Activated T-cell treated with anti-CD3 and anti-CD28 coated beads, Interleukin-2, amount 50 U/mL, for 4 hours (primary cell): ENCODE measurements at regions not wholly inside any gene's neighbourhood (a gene's known extent, or its start where the extent isn't known, plus 50 kb on each side); places are given as distances from the start of the nearest gene placed in this dataset.
"Not testable (repeated sequence)": the region's sequence is repeated elsewhere in the genome, so short reads cannot be mapped to it uniquely, and the experiment has no call there.

Source experiments
- ATAC-seq, 2 donors: fragments of 200-7000 bp; cut with Tn5 transposase; one replicate each; pipeline ENCODE4 v1.10.0; 2021
- DNase-seq: peaks from one replicate; pipeline ENCODE4 v3.0.0-alpha.2; 2020
- H3K27me3 Mint-ChIP-seq: one replicate; pipeline ENCODE4 v1.8.0; 2021; ENCODE audit warnings: low read depth, mixed read lengths
- H3K36me3 Mint-ChIP-seq: one replicate; pipeline ENCODE4 v1.8.0; 2022; ENCODE audit warnings: mixed read lengths; ENCODE audit not compliant: insufficient read depth
- H3K4me1 Mint-ChIP-seq: one replicate; pipeline ENCODE4 v1.8.0; 2021; ENCODE audit warnings: low read depth, mixed read lengths
- H3K4me3 Mint-ChIP-seq: one replicate; pipeline ENCODE4 v1.8.0; 2021; ENCODE audit warnings: mild to moderate bottlenecking, moderate library complexity, mixed read lengths
- H3K9me3 Mint-ChIP-seq: one replicate; pipeline ENCODE4 v1.8.0; 2021; ENCODE audit warnings: mixed read lengths

DNA sequence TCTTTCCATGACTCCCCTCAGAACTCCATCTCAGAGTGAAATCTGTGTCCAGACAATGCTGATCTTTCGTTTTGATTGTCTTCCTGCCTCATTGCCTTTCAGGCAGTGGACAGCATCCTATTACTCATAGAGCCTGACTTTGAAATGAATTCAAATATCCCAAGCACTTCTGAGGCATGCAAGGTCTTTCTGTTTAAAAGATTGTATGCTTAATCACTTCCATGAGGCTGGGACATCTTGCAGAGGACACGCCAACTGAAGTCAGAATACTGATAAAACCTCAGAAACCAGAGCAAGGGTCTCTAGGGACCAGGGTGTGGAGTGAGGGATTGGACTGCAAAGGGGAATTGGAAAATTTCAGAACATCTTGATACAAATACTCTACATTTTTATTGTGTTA, 836.5 kb upstream of the ID2 start:
- Mint-ChIP-seq H3K27me3 (no peaks in the 10 kb centered on the region), H3K4me3 (no peak overlapping the region), H3K9me3 (no peaks in the 10 kb centered on the region), H3K4me1 (peaks cover 19% of the 10 kb centered on the region), H3K36me3 (no peaks in the 10 kb centered on the region)
- no peak for ATAC-seq
- DNase-seq, result no peak

DNA sequence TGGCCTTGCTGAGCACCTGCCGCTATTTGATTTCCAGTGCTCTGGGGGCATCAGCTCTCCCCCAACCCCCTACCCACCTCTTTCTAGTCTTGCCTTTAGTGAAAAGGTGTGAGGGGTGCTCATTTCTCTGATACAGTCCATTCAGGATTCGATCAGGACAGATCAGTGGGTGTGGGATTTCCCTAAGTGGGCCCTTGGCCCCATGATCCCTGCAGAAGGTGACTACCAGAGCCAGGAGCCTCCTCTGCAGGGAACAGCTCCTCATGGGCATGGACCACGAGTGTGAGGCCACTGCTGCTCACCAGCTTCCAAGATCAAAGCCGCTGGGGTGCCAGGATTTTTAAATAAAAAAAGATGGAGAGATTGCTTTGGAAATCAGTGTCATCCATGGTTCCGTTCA, 835.2 kb upstream of the ID2 start:
- Mint-ChIP-seq H3K36me3 (no peaks in the 10 kb centered on the region), H3K27me3 (no peaks in the 10 kb centered on the region), H3K4me3 (no peak overlapping the region), H3K9me3 (no peaks in the 10 kb centered on the region), H3K4me1 (peaks cover 19% of the 10 kb centered on the region)
- DNase-seq (no peak), ATAC-seq (no peak)

DNA sequence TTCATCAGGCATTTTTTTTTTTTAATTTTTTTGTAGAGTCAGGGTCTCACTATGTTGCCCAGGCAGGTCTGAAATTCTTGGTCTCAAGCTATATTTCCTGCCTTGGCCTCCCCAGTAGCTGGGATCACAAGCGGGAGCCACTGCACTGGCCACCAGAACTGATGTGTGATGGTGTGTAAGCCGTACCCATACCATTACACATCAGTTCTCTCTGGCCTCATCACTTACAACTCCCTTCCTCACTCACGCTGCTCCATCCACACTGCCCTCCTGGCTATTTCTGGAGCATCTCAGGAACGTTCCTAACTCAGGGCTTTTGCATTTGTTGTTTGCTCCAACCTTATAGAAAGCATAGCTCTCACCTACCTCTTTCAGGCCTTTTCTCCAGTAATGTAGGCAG, 834.5 kb upstream of the ID2 start:
- H3K36me3 Mint-ChIP-seq, result no peaks in the 10 kb centered on the region
- ATAC-seq (no peak), DNase-seq (no peak)
- peaks cover 17% of the 10 kb centered on the region for H3K4me1 Mint-ChIP-seq
- H3K9me3 Mint-ChIP-seq, result no peaks in the 10 kb centered on the region
- H3K27me3 Mint-ChIP-seq, result no peaks in the 10 kb centered on the region
- no peak overlapping the region for H3K4me3 Mint-ChIP-seq

DNA sequence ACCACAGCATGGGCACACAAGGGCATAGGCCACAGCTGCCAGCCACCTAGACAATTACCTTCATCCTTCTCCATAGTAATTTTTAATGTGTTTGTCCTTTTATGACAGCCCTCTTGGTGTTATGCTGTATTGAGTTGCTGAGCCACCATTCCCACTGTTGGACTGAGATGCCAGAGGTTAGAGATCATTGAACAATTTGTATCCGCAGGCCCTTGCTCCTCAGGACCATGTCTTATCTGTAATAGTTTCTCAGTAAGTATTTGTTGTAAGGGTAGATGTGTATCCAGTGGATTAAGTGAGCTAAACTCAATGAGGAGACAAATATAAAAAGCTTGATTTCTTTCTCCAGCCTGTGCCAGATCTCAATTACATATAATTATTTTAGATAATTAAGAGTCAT, 832.8 kb upstream of the ID2 start:
- no peak for DNase-seq
- H3K4me1 Mint-ChIP-seq, result peaks cover 17% of the 10 kb centered on the region
- H3K9me3 Mint-ChIP-seq, result no peaks in the 10 kb centered on the region
- H3K4me3 Mint-ChIP-seq, result no peak overlapping the region
- H3K36me3 Mint-ChIP-seq, result no peaks in the 10 kb centered on the region
- peaks cover 2% of the 10 kb centered on the region for H3K27me3 Mint-ChIP-seq
- ATAC-seq, result no peak

DNA sequence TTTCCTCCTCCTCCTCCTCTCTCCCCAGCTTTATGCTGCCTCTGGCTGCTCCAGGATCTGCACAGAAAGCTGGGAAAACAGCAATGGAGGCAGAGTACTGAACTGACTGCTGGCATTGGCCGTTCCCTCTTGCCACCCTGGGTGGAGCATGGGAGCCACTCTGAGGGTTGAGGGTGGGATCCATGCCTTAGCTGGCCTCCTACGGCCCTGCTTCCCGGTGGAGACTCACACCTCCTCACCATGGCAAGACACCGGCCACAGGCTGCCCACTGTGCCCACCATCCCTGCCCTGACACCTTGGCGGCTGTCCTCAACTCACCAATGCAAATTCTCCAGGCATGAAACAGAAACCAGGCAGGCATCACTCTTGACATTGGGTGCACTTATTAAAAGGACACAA, 832.3 kb upstream of the ID2 start:
- no peaks in the 10 kb centered on the region for H3K9me3 Mint-ChIP-seq
- ATAC-seq (no peak), DNase-seq (no peak)
- H3K36me3 Mint-ChIP-seq, result no peaks in the 10 kb centered on the region
- H3K4me1 Mint-ChIP-seq, result peaks cover 17% of the 10 kb centered on the region
- H3K4me3 Mint-ChIP-seq, result no peak overlapping the region
- H3K27me3 Mint-ChIP-seq, result peaks cover 2% of the 10 kb centered on the region

DNA sequence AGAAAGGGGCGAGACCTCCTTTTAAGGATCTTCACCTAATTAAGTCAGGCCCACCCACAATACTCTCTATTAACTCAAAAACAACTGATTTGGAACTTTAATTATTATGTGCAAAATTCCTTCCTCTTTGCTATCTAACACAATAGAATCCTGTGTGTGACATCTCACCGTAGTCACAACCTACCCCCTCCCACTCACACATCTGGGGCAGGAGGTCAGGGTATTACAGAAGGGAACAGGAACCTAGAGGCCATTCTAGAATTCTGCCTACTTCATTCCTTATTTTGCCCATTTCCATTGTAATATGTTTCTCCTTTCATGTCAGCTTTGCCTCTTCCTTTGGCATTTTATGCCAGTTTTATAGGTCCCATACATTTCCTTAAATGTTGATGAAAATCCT, 829.3 kb upstream of the ID2 start:
- no peak overlapping the region for H3K4me3 Mint-ChIP-seq
- H3K4me1 Mint-ChIP-seq, result peaks cover 15% of the 10 kb centered on the region
- H3K27me3 Mint-ChIP-seq, result peaks cover 2% of the 10 kb centered on the region
- H3K9me3 Mint-ChIP-seq, result no peaks in the 10 kb centered on the region
- DNase-seq (no peak), ATAC-seq (no peak)
- H3K36me3 Mint-ChIP-seq, result no peaks in the 10 kb centered on the region

DNA sequence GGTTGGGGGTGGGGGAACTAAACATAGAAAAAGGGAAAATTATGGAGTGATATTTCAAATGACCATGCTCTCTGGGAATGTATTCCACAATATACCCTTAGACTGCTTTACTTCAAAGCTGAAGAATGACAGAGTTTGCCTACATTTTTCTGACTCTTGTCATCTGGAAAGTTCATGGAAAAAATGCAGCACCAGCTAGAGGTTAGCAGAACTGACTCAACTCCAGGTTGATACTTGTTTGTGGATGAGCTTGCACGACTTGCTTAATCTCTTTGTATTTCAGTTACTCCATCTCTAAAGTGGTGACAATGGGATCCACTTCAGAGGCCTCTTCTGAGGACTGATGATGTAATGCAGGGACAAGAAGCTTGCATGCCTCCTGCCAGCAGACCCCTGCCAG, 824.0 kb upstream of the ID2 start:
- Mint-ChIP-seq H3K4me1 (no peaks in the 10 kb centered on the region), H3K4me3 (no peak overlapping the region), H3K36me3 (no peaks in the 10 kb centered on the region), H3K27me3 (no peaks in the 10 kb centered on the region), H3K9me3 (no peaks in the 10 kb centered on the region)
- DNase-seq (no peak), ATAC-seq (no peak)

DNA sequence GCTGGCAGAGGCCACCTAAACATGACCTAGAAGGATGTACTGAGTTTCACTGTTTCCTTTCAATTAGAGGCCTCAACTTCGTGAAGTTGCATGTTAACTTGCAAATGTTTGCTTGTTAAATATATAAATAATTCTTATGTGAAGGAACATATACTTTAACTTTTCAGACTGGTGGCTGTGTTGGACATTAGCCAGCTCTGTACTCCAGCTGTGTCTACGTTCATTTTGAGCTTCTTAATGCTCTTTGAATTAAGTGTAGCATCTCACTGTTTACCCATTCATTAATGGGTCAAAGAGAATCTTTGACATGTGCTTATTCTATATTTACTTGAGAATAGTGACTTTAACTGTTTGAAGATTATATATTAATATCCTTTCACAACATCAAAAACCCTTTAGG, 823.2 kb upstream of the ID2 start:
- no peak for ATAC-seq
- Mint-ChIP-seq H3K36me3 (no peaks in the 10 kb centered on the region), H3K4me3 (no peak overlapping the region), H3K4me1 (no peaks in the 10 kb centered on the region), H3K27me3 (no peaks in the 10 kb centered on the region), H3K9me3 (no peaks in the 10 kb centered on the region)
- DNase-seq, result no peak

DNA sequence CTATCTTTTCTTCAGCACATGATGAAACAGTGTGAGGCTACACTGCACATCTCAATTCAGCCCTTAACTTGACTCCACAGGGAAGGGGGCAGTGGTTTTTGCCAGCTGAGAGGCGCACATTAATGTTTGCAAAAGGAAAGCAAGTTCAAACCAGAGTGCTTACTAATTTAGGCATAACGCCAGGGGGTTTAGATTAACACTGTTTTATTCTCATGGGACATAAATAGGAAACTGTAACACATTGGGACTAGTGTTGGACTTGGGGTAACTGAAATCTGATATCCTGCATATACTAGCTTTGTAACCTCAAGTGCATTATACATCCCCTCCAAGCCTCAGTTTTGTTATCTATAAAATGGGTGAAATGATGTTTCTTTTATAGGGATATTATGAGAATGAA, 821.2 kb upstream of the ID2 start:
- Mint-ChIP-seq H3K36me3 (no peaks in the 10 kb centered on the region), H3K4me3 (no peak overlapping the region), H3K9me3 (no peaks in the 10 kb centered on the region), H3K4me1 (no peaks in the 10 kb centered on the region), H3K27me3 (no peaks in the 10 kb centered on the region)
- DNase-seq, result no peak
- no peak for ATAC-seq

DNA sequence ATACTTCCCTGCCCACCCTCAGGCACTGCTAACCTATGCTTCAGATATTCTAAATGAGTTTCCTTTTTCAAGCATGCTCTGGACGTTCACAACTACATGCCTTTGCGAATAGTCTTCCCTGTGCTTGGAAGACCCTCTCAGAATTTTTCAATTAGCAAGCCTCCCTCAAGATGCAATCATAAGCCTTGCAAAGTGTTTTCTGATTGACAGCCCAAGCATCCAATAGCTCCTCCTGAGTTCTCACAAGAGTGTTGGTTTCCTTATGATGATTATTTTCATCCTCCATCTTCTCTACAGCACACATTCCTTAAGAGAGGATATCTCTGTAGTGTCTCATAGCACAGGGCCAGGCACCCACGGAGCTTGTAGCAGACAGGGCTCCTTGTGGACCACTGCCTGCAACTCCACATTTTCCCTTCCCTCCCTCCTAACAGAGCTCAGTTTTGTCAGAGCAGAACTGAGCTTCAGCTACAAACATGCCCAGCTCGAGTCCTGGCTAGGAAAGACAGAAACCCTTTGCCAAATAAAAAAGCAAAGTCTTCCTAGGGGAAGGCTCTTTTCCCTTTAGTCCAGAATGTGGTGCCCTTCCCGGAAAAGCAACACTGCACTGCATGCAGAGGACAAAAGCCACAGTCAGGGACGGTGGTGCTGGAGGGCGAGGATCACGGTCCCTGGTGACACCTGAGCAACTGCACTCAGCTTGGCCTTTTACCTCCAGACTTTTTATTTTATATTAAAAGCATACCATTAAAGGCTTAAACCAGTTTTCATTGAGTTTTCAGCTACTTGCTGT, 819.8 kb upstream of the ID2 start:
- ATAC-seq, result no peak
- Mint-ChIP-seq H3K9me3 (no peaks in the 10 kb centered on the region), H3K27me3 (no peaks in the 10 kb centered on the region), H3K4me1 (no peaks in the 10 kb centered on the region), H3K36me3 (no peaks in the 10 kb centered on the region), H3K4me3 (no peak overlapping the region)
- no peak for DNase-seq

DNA sequence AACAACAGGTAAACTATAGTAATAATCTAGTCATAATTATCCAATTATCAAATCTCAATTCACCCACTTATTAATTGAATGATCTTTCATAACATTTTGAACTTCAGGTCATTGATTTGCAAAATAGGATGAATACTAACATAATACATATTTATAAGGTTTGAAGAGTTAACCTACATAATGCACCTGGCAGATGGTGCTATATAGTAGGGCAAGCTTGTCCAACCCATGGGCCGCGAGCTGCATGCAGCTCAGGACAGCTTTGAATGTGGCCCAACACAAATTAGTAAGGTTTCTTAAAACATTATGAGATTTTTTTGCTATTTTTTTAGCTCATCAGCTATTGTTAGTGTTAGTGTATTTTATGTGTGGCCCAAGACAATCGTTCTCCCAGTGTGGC, 815.8 kb upstream of the ID2 start:
- Mint-ChIP-seq H3K36me3 (no peaks in the 10 kb centered on the region), H3K9me3 (no peaks in the 10 kb centered on the region), H3K4me1 (no peaks in the 10 kb centered on the region), H3K27me3 (no peaks in the 10 kb centered on the region), H3K4me3 (no peak overlapping the region)
- no peak for ATAC-seq
- no peak for DNase-seq

DNA sequence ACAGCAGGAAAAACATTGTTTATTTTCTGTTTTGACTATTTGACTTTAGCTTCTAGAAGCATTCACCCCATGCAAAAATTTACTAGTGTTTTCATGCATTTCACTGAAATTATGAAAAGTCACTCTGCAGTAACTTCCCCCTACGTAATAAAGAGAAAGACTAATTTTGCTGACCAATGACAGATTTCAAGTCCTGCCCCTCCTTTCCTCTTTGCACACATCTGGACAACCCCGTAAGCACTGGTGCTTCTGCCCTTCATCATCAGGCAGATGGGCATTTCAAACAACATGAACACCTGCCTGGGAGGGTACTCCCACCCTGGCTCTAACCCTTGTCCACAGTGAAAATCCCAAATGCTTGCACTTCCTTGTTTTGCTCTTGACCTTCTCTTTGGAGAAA, 815.0 kb upstream of the ID2 start:
- no peaks in the 10 kb centered on the region for H3K36me3 Mint-ChIP-seq
- DNase-seq, result no peak
- H3K9me3 Mint-ChIP-seq, result no peaks in the 10 kb centered on the region
- no peaks in the 10 kb centered on the region for H3K4me1 Mint-ChIP-seq
- no peaks in the 10 kb centered on the region for H3K27me3 Mint-ChIP-seq
- H3K4me3 Mint-ChIP-seq, result no peak overlapping the region
- ATAC-seq, result no peak

DNA sequence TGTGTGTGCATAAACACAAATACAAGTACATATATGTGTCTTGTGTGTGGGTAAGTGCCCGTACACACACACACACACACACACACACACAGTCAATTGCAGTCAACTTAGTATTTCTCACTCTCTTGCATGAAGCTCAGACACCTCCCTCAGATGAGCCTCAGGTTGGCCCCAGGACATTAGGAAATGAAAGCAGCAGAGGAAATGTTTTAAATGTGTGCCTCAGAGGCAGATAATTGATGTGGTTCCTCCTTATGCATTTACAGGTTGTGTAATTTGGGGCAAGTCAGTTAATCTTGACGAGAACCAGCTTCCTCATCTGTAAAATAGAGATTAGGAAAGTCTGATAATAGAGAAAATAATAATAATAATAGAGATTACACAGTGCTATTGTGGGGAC, 814.0 kb upstream of the ID2 start:
- no peaks in the 10 kb centered on the region for H3K9me3 Mint-ChIP-seq
- ATAC-seq (no peak), DNase-seq (no peak)
- no peaks in the 10 kb centered on the region for H3K36me3 Mint-ChIP-seq
- no peak overlapping the region for H3K4me3 Mint-ChIP-seq
- H3K4me1 Mint-ChIP-seq, result no peaks in the 10 kb centered on the region
- no peaks in the 10 kb centered on the region for H3K27me3 Mint-ChIP-seq

DNA sequence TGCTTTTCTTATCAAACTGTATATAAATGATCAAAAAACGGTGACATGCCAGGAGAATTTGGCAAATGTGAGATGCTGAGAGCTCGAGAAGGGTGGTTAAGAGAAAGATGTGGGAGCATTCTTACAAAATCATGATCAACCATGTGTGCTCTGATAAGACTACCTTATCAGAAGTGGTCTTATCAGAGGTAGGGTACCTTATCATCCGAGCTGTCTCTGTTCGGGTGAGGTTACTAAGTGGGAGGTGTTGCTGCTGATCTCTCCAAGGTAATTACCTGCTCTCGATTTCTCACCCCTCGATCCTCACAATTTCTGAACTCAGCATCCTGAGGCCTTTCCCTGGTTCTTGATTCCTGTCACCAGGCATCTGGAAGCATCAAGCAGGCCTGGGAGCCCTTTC, 813.0 kb upstream of the ID2 start:
- Mint-ChIP-seq H3K9me3 (no peaks in the 10 kb centered on the region), H3K4me1 (no peaks in the 10 kb centered on the region), H3K4me3 (no peak overlapping the region), H3K36me3 (no peaks in the 10 kb centered on the region), H3K27me3 (no peaks in the 10 kb centered on the region)
- DNase-seq (no peak), ATAC-seq (no peak)

DNA sequence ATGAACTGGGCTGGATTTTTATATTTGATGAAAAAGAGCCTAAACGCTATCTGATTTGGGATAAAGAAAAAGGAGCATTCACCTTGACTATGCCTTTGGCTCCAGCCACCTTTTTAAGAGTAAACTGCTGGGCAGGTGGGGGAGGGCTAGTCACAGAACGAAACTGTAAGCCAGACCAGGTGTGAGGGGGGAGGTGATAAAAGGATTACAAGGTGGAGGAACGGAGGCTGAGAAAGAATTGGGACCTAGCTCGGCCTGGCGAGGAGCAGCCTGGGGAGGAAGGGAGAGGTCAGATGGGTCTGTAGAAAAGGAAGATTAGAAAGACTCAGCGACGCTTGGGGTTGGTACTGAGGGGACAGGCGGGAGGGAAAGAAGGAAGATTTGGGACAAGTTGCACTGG, 805.4 kb upstream of the ID2 start:
- DNase-seq, H3K4me1 Mint-ChIP-seq, H3K4me3 Mint-ChIP-seq, H3K36me3 Mint-ChIP-seq, H3K9me3 Mint-ChIP-seq, ATAC-seq, H3K27me3 Mint-ChIP-seq: not testable (repeated sequence)

DNA sequence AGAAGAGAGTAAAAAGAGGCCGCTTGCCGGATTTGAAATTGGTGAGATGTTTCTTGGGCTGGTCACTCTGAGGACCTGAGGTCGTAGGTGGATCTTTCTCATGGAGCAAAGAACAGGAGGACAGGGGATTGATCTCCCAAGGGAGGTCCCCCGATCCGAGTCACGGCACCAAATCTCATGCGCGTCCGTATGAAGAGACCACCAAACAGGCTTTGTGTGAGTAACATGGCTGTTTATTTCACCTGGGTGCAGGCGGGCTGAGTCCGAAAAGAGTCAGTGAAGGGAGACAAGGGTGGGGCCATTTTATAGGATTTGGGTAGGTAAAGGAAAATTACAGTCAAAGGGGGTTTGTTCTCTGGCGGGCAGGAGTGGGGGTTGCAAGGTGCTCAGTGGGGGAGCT, 803.6 kb upstream of the ID2 start:
- H3K4me1 Mint-ChIP-seq, DNase-seq, H3K4me3 Mint-ChIP-seq, H3K27me3 Mint-ChIP-seq, ATAC-seq, H3K36me3 Mint-ChIP-seq, H3K9me3 Mint-ChIP-seq: not testable (repeated sequence)
